Liver (tissue), 8 donors: ENCODE measurements at regions not wholly inside any gene's neighbourhood (a gene's known extent, or its start where the extent isn't known, plus 50 kb on each side); places are given as distances from the start of the nearest gene placed in this dataset.

Source experiments
- DNase-seq: peaks from one replicate; pipeline ENCODE4 v3.0.0-alpha.2; 2017; ENCODE audit warnings: low spot score
- H3K27ac ChIP-seq, 2 donors: one replicate each; pipeline ENCODE4 v1.7.0; 2013; ENCODE audit warnings: inconsistent platforms in 2 of 2, low read length in 2 of 2, control low read depth in 1 of 2, low read depth in 1 of 2, mild to moderate bottlenecking in 1 of 2
- H3K27me3 ChIP-seq, 4 donors: one replicate each; pipeline versions ENCODE4 v1.6.1 to v1.7.0; 2013; ENCODE audit warnings: low read length in 3 of 4, inconsistent platforms in 1 of 4, mild to moderate bottlenecking in 1 of 4, moderate library complexity in 1 of 4; ENCODE audit not compliant: control insufficient read depth in 4 of 4, insufficient read depth in 4 of 4
- H3K36me3 ChIP-seq, 4 donors: one replicate each; pipeline versions ENCODE4 v1.6.1 to v1.7.0; 2013; ENCODE audit warnings: low read length in 3 of 4, mild to moderate bottlenecking in 3 of 4, low read depth in 1 of 4, moderate library complexity in 1 of 4; ENCODE audit not compliant: control insufficient read depth in 4 of 4, insufficient read depth in 3 of 4
- H3K4me1 ChIP-seq, 4 donors: one replicate each; pipeline versions ENCODE4 v1.6.1 to v1.7.0; 2013; ENCODE audit warnings: low read length in 3 of 4, mild to moderate bottlenecking in 3 of 4, moderate library complexity in 1 of 4; ENCODE audit not compliant: control insufficient read depth in 4 of 4, insufficient read depth in 4 of 4
- H3K4me3 ChIP-seq, 3 donors: one replicate each; pipeline versions ENCODE4 v1.6.1 to v1.7.0; 2013; ENCODE audit warnings: low read length in 3 of 3, control low read depth in 1 of 3, low read depth in 1 of 3, mild to moderate bottlenecking in 1 of 3
- H3K9ac ChIP-seq, 2 donors: one replicate each; pipeline ENCODE4 v1.7.0; 2013; ENCODE audit warnings: low read length in 2 of 2, mild to moderate bottlenecking in 2 of 2, moderate library complexity in 2 of 2, control low read depth in 1 of 2, low read depth in 1 of 2
- H3K9me3 ChIP-seq, 4 donors: one replicate each; pipeline versions ENCODE4 v1.6.1 to v1.7.0; 2013; ENCODE audit warnings: low read length in 3 of 4; ENCODE audit not compliant: control insufficient read depth in 4 of 4
- EGR1 ChIP-seq, 2 donors: IDR thresholded peaks; 2 replicates each; pipeline ENCODE4 v1.6.1; 2016 to 2018; ENCODE audit warnings: antibody characterized with exemption in 2 of 2, low read depth in 2 of 2
- FOXA1 ChIP-seq: IDR thresholded peaks from 2 replicates; pipeline ENCODE4 v1.6.1; 2016; ENCODE audit warnings: antibody characterized with exemption
- FOXA2 ChIP-seq: IDR thresholded peaks from 2 replicates; pipeline ENCODE4 v1.6.1; 2016; ENCODE audit warnings: antibody characterized with exemption
- GABPA ChIP-seq, 2 donors: IDR thresholded peaks in 1 of 2; conservative IDR thresholded peaks in 1 of 2; 2 replicates each; pipeline ENCODE4 v1.6.1; 2016; ENCODE audit warnings: antibody characterized with exemption in 2 of 2, mild to moderate bottlenecking in 1 of 2, moderate library complexity in 1 of 2
- HNF4A ChIP-seq, 2 donors: conservative IDR thresholded peaks; 2 replicates each; pipeline ENCODE4 v1.6.1; 2016; ENCODE audit warnings: antibody characterized with exemption in 2 of 2, mild to moderate bottlenecking in 2 of 2
- HNF4G ChIP-seq: IDR thresholded peaks from 2 replicates; pipeline ENCODE4 v1.6.1; 2016; ENCODE audit warnings: antibody characterized with exemption
- JUND ChIP-seq, 2 donors: IDR thresholded peaks; 2 replicates each; pipeline ENCODE4 v1.6.1; 2016; ENCODE audit warnings: antibody characterized with exemption in 2 of 2
- RAD21 ChIP-seq, 2 donors: IDR thresholded peaks; 2 replicates each; pipeline ENCODE4 v1.6.1; 2016; ENCODE audit warnings: antibody characterized with exemption in 2 of 2, mild to moderate bottlenecking in 2 of 2
- RXRA ChIP-seq, 2 donors: IDR thresholded peaks; 2 replicates each; pipeline ENCODE4 v1.6.1; 2017 to 2018; ENCODE audit warnings: antibody characterized with exemption in 2 of 2, mild to moderate bottlenecking in 1 of 2
- SP1 ChIP-seq: IDR thresholded peaks from 2 replicates; pipeline ENCODE4 v1.6.1; 2018; ENCODE audit warnings: antibody characterized with exemption, mild to moderate bottlenecking
- TAF1 ChIP-seq: conservative IDR thresholded peaks from 2 replicates; pipeline ENCODE4 v1.6.1; 2016; ENCODE audit warnings: antibody characterized with exemption, mild to moderate bottlenecking
- YY1 ChIP-seq: IDR thresholded peaks from 2 replicates; pipeline ENCODE4 v1.6.1; 2016; ENCODE audit warnings: antibody characterized with exemption, mild to moderate bottlenecking
- WGBS: extraction: QIAGEN DNeasy Blood & Tissue Kit; methylation state at CpG from one replicate; pipeline ENCODE4 v1.1.7; 2013; 5-methylcytosine and 5-hydroxymethylcytosine counted together
- TF ChIP-seq, protein P1 (sequence below): IDR thresholded peaks from 2 replicates; pipeline ENCODE4 v1.6.1; 2016; ENCODE audit warnings: antibody characterized with exemption
- TF ChIP-seq, protein P2 (sequence below): fragments of 150-350 bp; IDR thresholded peaks from 2 replicates; pipeline ENCODE4 v1.5.1; 2017; ENCODE audit warnings: improper control_type of control experiment, low read depth, low read length; ENCODE audit not compliant: missing input control
- TF ChIP-seq, protein P3 (sequence below): IDR thresholded peaks from 2 replicates; pipeline ENCODE4 v1.6.1; 2016; ENCODE audit warnings: antibody characterized with exemption, mild to moderate bottlenecking
- TF ChIP-seq, protein P4 (sequence below): IDR thresholded peaks from 2 replicates; pipeline ENCODE4 v1.6.1; 2016; ENCODE audit warnings: antibody characterized with exemption
- donor health status: healthy.
- donor health status: healthy.
- donor health status: healthy.
- donor health status: healthy.
- donor health status: healthy.

- Histone ChIP-seq H3K4me1 (no peaks in the 10 kb centered on the region), H3K27ac (no peak overlapping the region), H3K4me3 (no peak overlapping the region), H3K36me3 (no peaks in the 10 kb centered on the region), H3K9ac (no peak overlapping the region), H3K9me3 (no peaks in the 10 kb centered on the region), H3K27me3 (no peaks in the 10 kb centered on the region)
- no peak for DNase-seq
- 86% methylated on average over 2 of the region's 2 CpGs for WGBS
- TF ChIP-seq JUND (IDR thresholded peaks at IDR 0.05), result no peak
- TF ChIP-seq, protein P1, sequence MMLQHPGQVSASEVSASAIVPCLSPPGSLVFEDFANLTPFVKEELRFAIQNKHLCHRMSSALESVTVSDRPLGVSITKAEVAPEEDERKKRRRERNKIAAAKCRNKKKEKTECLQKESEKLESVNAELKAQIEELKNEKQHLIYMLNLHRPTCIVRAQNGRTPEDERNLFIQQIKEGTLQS, result no peak
- TF ChIP-seq FOXA2, result no peak
- no peak for TF ChIP-seq EGR1 (IDR thresholded peaks at IDR 0.05; ENCODE audit: low read depth in 2 of 2)
- no peak for TF ChIP-seq YY1
- no peak for TF ChIP-seq HNF4A (conservative IDR thresholded peaks at IDR 0.05)
- TF ChIP-seq RXRA (IDR thresholded peaks at IDR 0.05), result no peak
Observed at GRCh38 chr12:78446555-78446954, 418.0 kb upstream of the SYT1 start.

DNA sequence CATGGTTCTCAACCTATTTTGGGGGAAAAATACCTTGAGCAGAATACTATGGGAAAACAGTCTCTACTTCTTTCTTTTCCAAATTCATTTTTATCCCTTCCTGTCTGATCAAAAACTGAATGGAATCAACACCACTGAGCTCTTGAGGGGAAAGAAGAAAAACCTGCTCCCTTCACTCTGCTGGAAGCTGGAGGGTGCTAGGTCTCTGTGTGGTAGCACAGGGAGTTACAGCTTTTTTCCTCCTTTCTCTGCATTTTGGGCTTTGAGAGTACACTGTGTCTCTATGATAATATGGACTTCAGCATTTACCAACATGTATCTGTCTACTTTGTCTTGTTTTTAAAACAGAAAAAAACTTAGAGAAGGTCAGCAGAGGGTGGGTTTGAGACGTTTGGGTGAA lies 417.2 kb upstream of the SYT1 start:
- no peaks in the 10 kb centered on the region for H3K4me1 ChIP-seq
- no peak overlapping the region for H3K9ac ChIP-seq
- H3K27ac ChIP-seq, result no peak overlapping the region
- WGBS, result 45% methylated on average over 1 of the region's 1 CpG
- no peak for DNase-seq
- H3K9me3 ChIP-seq, result no peaks in the 10 kb centered on the region
- no peak for TF ChIP-seq YY1
- TF ChIP-seq, protein P2, sequence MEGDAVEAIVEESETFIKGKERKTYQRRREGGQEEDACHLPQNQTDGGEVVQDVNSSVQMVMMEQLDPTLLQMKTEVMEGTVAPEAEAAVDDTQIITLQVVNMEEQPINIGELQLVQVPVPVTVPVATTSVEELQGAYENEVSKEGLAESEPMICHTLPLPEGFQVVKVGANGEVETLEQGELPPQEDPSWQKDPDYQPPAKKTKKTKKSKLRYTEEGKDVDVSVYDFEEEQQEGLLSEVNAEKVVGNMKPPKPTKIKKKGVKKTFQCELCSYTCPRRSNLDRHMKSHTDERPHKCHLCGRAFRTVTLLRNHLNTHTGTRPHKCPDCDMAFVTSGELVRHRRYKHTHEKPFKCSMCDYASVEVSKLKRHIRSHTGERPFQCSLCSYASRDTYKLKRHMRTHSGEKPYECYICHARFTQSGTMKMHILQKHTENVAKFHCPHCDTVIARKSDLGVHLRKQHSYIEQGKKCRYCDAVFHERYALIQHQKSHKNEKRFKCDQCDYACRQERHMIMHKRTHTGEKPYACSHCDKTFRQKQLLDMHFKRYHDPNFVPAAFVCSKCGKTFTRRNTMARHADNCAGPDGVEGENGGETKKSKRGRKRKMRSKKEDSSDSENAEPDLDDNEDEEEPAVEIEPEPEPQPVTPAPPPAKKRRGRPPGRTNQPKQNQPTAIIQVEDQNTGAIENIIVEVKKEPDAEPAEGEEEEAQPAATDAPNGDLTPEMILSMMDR, result no peak
- TF ChIP-seq FOXA2, result no peak
- TF ChIP-seq, protein P1, result no peak
- TF ChIP-seq GABPA (IDR thresholded peaks at IDR 0.05 in 1 of 2, conservative IDR thresholded peaks at IDR 0.05 in 1 of 2), result no peak
- TF ChIP-seq FOXA1, result no peak
- TF ChIP-seq HNF4A (conservative IDR thresholded peaks at IDR 0.05), result no peak
- no peak for TF ChIP-seq JUND (IDR thresholded peaks at IDR 0.05)
- TF ChIP-seq TAF1, result no peak
- no peak for TF ChIP-seq RXRA (IDR thresholded peaks at IDR 0.05)
- no peaks in the 10 kb centered on the region for H3K27me3 ChIP-seq
- H3K4me3 ChIP-seq, result no peak overlapping the region
- H3K36me3 ChIP-seq, result no peaks in the 10 kb centered on the region

DNA sequence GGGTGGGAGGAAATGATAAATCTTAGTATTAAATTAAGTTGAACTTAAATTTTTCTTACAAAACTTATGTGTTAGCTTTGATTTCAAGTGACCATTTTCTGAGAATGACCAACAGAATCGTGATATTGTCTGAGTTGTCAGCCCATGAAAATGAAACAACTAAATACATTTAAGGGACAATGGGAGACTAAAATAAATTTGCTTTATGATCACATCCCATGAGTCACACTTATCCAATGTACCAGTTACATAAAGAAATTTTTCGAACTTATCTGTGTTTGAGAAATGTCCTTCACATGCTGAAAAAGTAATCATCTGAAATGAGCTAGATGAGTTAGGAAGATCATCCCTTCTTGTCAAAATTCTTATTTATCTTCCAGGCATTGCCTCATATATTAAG lies 415.9 kb upstream of the SYT1 start:
- Histone ChIP-seq H3K9ac (no peak overlapping the region), H3K27me3 (no peaks in the 10 kb centered on the region), H3K4me1 (no peaks in the 10 kb centered on the region), H3K36me3 (no peaks in the 10 kb centered on the region), H3K9me3 (no peaks in the 10 kb centered on the region), H3K27ac (no peak overlapping the region), H3K4me3 (no peak overlapping the region)
- 81% methylated on average over 2 of the region's 2 CpGs for WGBS
- TF ChIP-seq RAD21 (IDR thresholded peaks at IDR 0.05), result no peak
- TF ChIP-seq, protein P1, result no peak
- TF ChIP-seq GABPA (IDR thresholded peaks at IDR 0.05 in 1 of 2, conservative IDR thresholded peaks at IDR 0.05 in 1 of 2), result no peak
- no peak for TF ChIP-seq RXRA (IDR thresholded peaks at IDR 0.05)
- no peak for TF ChIP-seq SP1
- TF ChIP-seq, protein P3, sequence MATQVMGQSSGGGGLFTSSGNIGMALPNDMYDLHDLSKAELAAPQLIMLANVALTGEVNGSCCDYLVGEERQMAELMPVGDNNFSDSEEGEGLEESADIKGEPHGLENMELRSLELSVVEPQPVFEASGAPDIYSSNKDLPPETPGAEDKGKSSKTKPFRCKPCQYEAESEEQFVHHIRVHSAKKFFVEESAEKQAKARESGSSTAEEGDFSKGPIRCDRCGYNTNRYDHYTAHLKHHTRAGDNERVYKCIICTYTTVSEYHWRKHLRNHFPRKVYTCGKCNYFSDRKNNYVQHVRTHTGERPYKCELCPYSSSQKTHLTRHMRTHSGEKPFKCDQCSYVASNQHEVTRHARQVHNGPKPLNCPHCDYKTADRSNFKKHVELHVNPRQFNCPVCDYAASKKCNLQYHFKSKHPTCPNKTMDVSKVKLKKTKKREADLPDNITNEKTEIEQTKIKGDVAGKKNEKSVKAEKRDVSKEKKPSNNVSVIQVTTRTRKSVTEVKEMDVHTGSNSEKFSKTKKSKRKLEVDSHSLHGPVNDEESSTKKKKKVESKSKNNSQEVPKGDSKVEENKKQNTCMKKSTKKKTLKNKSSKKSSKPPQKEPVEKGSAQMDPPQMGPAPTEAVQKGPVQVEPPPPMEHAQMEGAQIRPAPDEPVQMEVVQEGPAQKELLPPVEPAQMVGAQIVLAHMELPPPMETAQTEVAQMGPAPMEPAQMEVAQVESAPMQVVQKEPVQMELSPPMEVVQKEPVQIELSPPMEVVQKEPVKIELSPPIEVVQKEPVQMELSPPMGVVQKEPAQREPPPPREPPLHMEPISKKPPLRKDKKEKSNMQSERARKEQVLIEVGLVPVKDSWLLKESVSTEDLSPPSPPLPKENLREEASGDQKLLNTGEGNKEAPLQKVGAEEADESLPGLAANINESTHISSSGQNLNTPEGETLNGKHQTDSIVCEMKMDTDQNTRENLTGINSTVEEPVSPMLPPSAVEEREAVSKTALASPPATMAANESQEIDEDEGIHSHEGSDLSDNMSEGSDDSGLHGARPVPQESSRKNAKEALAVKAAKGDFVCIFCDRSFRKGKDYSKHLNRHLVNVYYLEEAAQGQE, result no peak
- no peak for TF ChIP-seq YY1
- no peak for TF ChIP-seq FOXA2
- TF ChIP-seq TAF1, result no peak
- TF ChIP-seq, protein P4, sequence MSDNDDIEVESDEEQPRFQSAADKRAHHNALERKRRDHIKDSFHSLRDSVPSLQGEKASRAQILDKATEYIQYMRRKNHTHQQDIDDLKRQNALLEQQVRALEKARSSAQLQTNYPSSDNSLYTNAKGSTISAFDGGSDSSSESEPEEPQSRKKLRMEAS, result no peak
- no peak for TF ChIP-seq HNF4G
- TF ChIP-seq EGR1 (IDR thresholded peaks at IDR 0.05; ENCODE audit: low read depth in 2 of 2), result no peak
- TF ChIP-seq, protein P2, result no peak
- no peak for TF ChIP-seq FOXA1
- no peak for TF ChIP-seq JUND (IDR thresholded peaks at IDR 0.05)
- DNase-seq, result no peak
